CD4-positive, alpha-beta T cell (primary cell): ENCODE measurements at regions not wholly inside any gene's neighbourhood (a gene's known extent, or its start where the extent isn't known, plus 50 kb on each side); places are given as distances from the start of the nearest gene placed in this dataset.

Source experiments
- ATAC-seq: fragments of 200-7000 bp; cut with Tn5 transposase; one replicate; pipeline ENCODE4 v1.10.0; 2022; ENCODE audit warnings: mild to moderate bottlenecking; ENCODE audit not compliant: poor library complexity
- CTCF ChIA-PET: fragments of 350-600 bp; sonication (Branson Sonifier 250); formaldehyde crosslinking; loops from one replicate; lab custom pipeline; 2021; ENCODE audit warnings: antibody characterized with exemption, inconsistent platforms; lab: Charles Lee
- POLR2A ChIA-PET: fragments of 350-600 bp; sonication (Branson Sonifier 250); formaldehyde crosslinking; loops from one replicate; lab custom pipeline; 2021; ENCODE audit warnings: antibody characterized with exemption, inconsistent platforms; lab: Charles Lee
- DNase-seq, 14 experiments: peaks; one replicate each; pipeline ENCODE4 v3.0.0-alpha.2; 2013 to 2020; ENCODE audit warnings: mixed read lengths in 2 of 14
- H3K27ac ChIP-seq, 2 donors: one replicate each; pipeline versions ENCODE4 v1.5.1 to v1.7.0; 2013; ENCODE audit warnings: low read length in 2 of 2, low read depth in 1 of 2, mild to moderate bottlenecking in 1 of 2
- H3K27me3 ChIP-seq, 2 experiments: 1 replicate in 1 of 2; 2 replicates in 1 of 2; pipeline versions ENCODE4 v1.6.1 to v1.7.0; 2013; ENCODE audit warnings: low read length in 2 of 2, control low read depth in 1 of 2, mild to moderate bottlenecking in 1 of 2, moderate library complexity in 1 of 2; ENCODE audit not compliant: insufficient read depth in 2 of 2, control insufficient read depth in 1 of 2
- H3K36me3 ChIP-seq: one replicate; pipeline ENCODE4 v1.6.1; 2013; ENCODE audit warnings: low read length, control low read depth; ENCODE audit not compliant: insufficient read depth
- H3K4me1 ChIP-seq: one replicate; pipeline ENCODE4 v1.6.1; 2013; ENCODE audit warnings: low read length, control low read depth; ENCODE audit not compliant: insufficient read depth
- H3K4me3 ChIP-seq: one replicate; pipeline ENCODE4 v1.5.1; 2013; ENCODE audit warnings: mild to moderate bottlenecking, low read length, moderate library complexity
- H3K9me3 ChIP-seq, 2 experiments: 1 replicate in 1 of 2; 2 replicates in 1 of 2; pipeline versions ENCODE4 v1.6.1 to v1.7.0; 2013; ENCODE audit warnings: low read length in 2 of 2, mild to moderate bottlenecking in 2 of 2, control low read depth in 1 of 2, moderate library complexity in 1 of 2; ENCODE audit not compliant: control insufficient read depth in 1 of 2, insufficient read depth in 1 of 2
- H3K27ac Mint-ChIP-seq: one replicate; pipeline ENCODE4 v1.8.0; 2020; ENCODE audit warnings: mixed read lengths
- H3K27me3 Mint-ChIP-seq: one replicate; pipeline ENCODE4 v1.8.0; 2021; ENCODE audit warnings: mixed read lengths
- H3K36me3 Mint-ChIP-seq: one replicate; pipeline ENCODE4 v1.8.0; 2021; ENCODE audit warnings: low read depth, mixed read lengths
- H3K4me1 Mint-ChIP-seq: one replicate; pipeline ENCODE4 v1.8.0; 2021; ENCODE audit warnings: low read depth, mixed read lengths
- H3K4me3 Mint-ChIP-seq: one replicate; pipeline ENCODE4 v1.8.0; 2020; ENCODE audit warnings: mild to moderate bottlenecking, mixed read lengths
- H3K9me3 Mint-ChIP-seq: one replicate; pipeline ENCODE4 v1.8.0; 2020; ENCODE audit warnings: mixed read lengths
- intact Hi-C, 2 experiments: fragments of 100-400 bp; cut with DNase I in 1 of 2; cut with micrococcal nuclease in 1 of 2; formaldehyde crosslinking; loops; one replicate each; pipeline versions ENCODE4 v1.15.1 to v1.9.0; 2023 to 2025; cut with DNase I, micrococcal nuclease
- TF ChIP-seq, protein P1 (sequence below): fragments of 200-600 bp; IDR thresholded peaks from one replicate; pipeline ENCODE4 v1.8.0; 2022; ENCODE audit warnings: antibody characterized with exemption, mild to moderate bottlenecking

DNA sequence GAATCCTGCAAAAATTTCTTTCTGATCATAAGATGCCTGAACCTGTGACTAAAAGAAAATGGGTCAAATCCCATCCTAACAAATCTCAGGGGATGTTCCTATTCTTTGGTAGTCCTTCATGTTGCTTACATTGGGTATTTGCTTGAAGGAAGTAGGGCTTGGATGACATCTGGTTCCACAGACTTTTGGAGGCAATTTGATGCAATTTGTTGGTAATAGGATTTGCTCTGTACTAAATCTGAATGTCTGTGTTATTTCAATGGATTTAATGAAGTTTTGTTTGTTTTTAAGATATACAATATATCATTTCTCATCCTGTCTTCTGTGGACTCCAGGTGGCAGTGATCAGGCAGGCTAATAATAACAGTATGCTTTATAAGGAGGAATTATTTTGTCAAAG, 457.9 kb downstream of the ZSWIM6 start:
- intact Hi-C loops: no loop called here
- Mint-ChIP-seq H3K27me3 (no peaks in the 10 kb centered on the region), H3K36me3 (no peaks in the 10 kb centered on the region), H3K4me3 (no peak overlapping the region), H3K9me3 (peaks cover 5% of the 10 kb centered on the region), H3K27ac (no peak overlapping the region), H3K4me1 (no peaks in the 10 kb centered on the region)
- H3K27ac ChIP-seq: no peak overlapping the region
- no peaks in the 10 kb centered on the region for H3K36me3 ChIP-seq
- no peak for DNase-seq
- no peak for ATAC-seq
- TF ChIP-seq, protein P1, sequence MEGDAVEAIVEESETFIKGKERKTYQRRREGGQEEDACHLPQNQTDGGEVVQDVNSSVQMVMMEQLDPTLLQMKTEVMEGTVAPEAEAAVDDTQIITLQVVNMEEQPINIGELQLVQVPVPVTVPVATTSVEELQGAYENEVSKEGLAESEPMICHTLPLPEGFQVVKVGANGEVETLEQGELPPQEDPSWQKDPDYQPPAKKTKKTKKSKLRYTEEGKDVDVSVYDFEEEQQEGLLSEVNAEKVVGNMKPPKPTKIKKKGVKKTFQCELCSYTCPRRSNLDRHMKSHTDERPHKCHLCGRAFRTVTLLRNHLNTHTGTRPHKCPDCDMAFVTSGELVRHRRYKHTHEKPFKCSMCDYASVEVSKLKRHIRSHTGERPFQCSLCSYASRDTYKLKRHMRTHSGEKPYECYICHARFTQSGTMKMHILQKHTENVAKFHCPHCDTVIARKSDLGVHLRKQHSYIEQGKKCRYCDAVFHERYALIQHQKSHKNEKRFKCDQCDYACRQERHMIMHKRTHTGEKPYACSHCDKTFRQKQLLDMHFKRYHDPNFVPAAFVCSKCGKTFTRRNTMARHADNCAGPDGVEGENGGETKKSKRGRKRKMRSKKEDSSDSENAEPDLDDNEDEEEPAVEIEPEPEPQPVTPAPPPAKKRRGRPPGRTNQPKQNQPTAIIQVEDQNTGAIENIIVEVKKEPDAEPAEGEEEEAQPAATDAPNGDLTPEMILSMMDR: no peak
- H3K27me3 ChIP-seq: no peaks in the 10 kb centered on the region
- H3K4me1 ChIP-seq: no peaks in the 10 kb centered on the region
- no peaks in the 10 kb centered on the region for H3K9me3 ChIP-seq
- H3K4me3 ChIP-seq: no peak overlapping the region
- CTCF ChIA-PET: no interaction called here
- POLR2A ChIA-PET: no interaction called here

DNA sequence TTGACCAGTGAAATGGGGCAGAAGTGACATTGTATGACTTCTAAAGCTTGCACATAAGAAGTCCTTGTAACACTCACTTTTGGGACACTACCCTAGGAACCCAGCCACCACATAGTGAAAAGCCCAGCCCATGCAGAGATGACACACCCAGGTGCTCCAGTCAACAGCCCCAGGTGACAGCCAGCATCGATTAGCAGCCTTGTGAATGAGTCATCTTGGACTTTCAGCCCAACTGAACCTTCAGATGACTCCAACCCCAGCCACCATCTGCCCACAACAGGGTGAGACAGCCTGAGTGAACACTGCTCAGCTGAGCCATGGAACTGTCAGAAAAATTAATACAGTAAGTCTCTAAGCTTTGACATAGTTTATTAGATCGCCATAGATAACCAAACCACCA, 458.6 kb downstream of the ZSWIM6 start:
- Mint-ChIP-seq H3K27me3 (no peaks in the 10 kb centered on the region), H3K9me3 (no peaks in the 10 kb centered on the region), H3K36me3 (no peaks in the 10 kb centered on the region), H3K4me1 (no peaks in the 10 kb centered on the region), H3K4me3 (no peak overlapping the region), H3K27ac (no peak overlapping the region)
- ChIA-PET POLR2A (no interaction called here), CTCF (no interaction called here)
- no peak for DNase-seq
- intact Hi-C loops: no loop called here
- no peak overlapping the region for H3K27ac ChIP-seq
- no peak for ATAC-seq
- H3K9me3 ChIP-seq: no peaks in the 10 kb centered on the region
- TF ChIP-seq, protein P1: no peak
- H3K4me1 ChIP-seq: no peaks in the 10 kb centered on the region
- no peak overlapping the region for H3K4me3 ChIP-seq
- no peaks in the 10 kb centered on the region for H3K27me3 ChIP-seq
- H3K36me3 ChIP-seq: no peaks in the 10 kb centered on the region

DNA sequence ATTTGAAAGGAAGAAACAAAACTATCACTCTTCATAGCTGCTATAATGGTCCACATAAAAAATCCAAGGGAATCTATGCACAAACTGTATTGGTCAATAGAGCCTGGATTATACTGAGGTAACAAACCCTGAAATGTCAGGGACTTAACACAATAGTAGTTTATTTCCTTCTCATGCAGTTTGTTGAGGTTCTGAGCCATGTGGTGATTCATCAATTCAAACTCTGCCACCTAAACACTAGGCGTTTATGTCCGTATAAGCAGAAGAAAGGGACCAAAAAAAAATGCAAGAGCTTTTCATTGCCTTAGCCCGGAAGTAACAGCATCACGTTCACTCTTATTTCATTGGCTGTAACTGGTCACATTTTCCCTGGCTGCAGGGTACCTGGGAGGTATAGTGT, 464.7 kb downstream of the ZSWIM6 start:
- H3K27me3 Mint-ChIP-seq: no peaks in the 10 kb centered on the region
- no peak overlapping the region for H3K4me3 Mint-ChIP-seq
- DNase-seq: no peak
- H3K27ac Mint-ChIP-seq: no peak overlapping the region
- intact Hi-C loops: no loop called here
- Histone ChIP-seq H3K9me3 (no peaks in the 10 kb centered on the region), H3K27ac (no peak overlapping the region), H3K27me3 (peaks cover 0 to 3% of the 10 kb centered on the region in 2 experiments), H3K36me3 (no peaks in the 10 kb centered on the region), H3K4me1 (no peaks in the 10 kb centered on the region), H3K4me3 (no peak overlapping the region)
- no peaks in the 10 kb centered on the region for H3K9me3 Mint-ChIP-seq
- TF ChIP-seq, protein P1: no peak
- POLR2A ChIA-PET: no interaction called here
- CTCF ChIA-PET: no interaction called here
- H3K36me3 Mint-ChIP-seq: no peaks in the 10 kb centered on the region
- no peaks in the 10 kb centered on the region for H3K4me1 Mint-ChIP-seq
- ATAC-seq: no peak
